GM12865 (cell line): ENCODE measurements at regions not wholly inside any gene's neighbourhood (a gene's known extent, or its start where the extent isn't known, plus 50 kb on each side); places are given as distances from the start of the nearest gene placed in this dataset.
A peak's percentile ranks its signal among the peaks of the same experiment; 100 is the strongest.

Experiments
- DNase-seq: peaks from one replicate; pipeline ENCODE4 v3.0.0; 2010; ENCODE audit warnings: low read depth
- H3K4me3 ChIP-seq: 2 replicates; pipeline ENCODE4 v1.5.1; 2011; ENCODE audit warnings: mild to moderate bottlenecking, low read depth, low read length, control low read depth
- CTCF ChIP-seq: IDR thresholded peaks from 2 replicates; pipeline ENCODE4 v1.5.1; 2011; ENCODE audit warnings: low read length, control low read depth, low read depth, inconsistent platforms; ENCODE audit not compliant: insufficient read depth; ENCODE audit errors: missing control alignments

GRCh38 chr16:55257966-55258613 is 65.9 kb upstream of the IRX6 start:
- DNase-seq: peak; percentile 53

GRCh38 chr16:55261301-55261700 is 62.7 kb upstream of the IRX6 start:
- DNase-seq: no peak
- TF ChIP-seq CTCF: no peak
- H3K4me3 ChIP-seq: no peak overlapping the region

More at GRCh38 chr16:55257966-55258613, 65.9 kb upstream of the IRX6 start:
- no peak overlapping the region for H3K4me3 ChIP-seq
- TF ChIP-seq CTCF: peak; percentile 53

- no peak for DNase-seq
- H3K4me3 ChIP-seq: no peak overlapping the region
- TF ChIP-seq CTCF: no peak
Observed at GRCh38 chr16:55263271-55264250, 60.4 kb upstream of the IRX6 start.

- no peak overlapping the region for H3K4me3 ChIP-seq
- DNase-seq: no peak
- no peak for TF ChIP-seq CTCF
Observed at GRCh38 chr16:55264949-55265348, 59.1 kb upstream of the IRX6 start.

- H3K4me3 ChIP-seq: no peak overlapping the region
- TF ChIP-seq CTCF: no peak
- no peak for DNase-seq
Observed at GRCh38 chr16:55265926-55266325, 58.1 kb upstream of the IRX6 start.

- no peak for DNase-seq
- no peak for TF ChIP-seq CTCF
Observed at GRCh38 chr16:55271945-55272513, 52.0 kb upstream of the IRX6 start.

More at GRCh38 chr16:55271945-55272513, 52.0 kb upstream of the IRX6 start:
- no peak overlapping the region for H3K4me3 ChIP-seq
